ENCODE measurements at regions not wholly inside any gene's neighbourhood (a gene's known extent, or its start where the extent isn't known, plus 50 kb on each side); places are given as distances from the start of the nearest gene placed in this dataset.

DNA sequence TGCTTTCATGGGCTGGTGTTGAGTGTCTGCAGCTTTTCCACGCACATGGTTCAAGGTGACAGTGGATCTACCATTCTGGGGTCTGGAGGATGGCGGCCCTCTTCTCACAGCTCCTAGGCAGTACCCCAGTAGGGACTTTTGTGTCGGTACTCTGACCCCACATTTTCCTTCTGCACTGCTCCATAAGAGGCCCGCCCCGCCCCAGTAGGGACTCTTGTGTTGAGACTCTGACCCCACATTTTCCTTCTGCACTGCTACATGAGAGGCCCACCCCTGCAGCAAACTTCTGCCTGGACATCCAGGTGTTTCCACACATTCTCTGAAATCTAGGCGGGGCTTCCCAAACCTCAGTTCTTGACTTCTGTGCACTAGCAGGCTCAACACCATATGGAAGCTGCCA is 383.4 kb upstream of the MEIS2 start:
- Histone ChIP-seq H3K4me1 (ENCODE audit: control insufficient read depth in 1 of 2, insufficient read depth in 2 of 2, low read depth in 1 of 2, low read length in 1 of 2) (no peaks in the 10 kb centered on the region; a peak in 1 of 4 replicates), H3K27ac (ENCODE audit: low read depth in 2 of 2, low read length in 1 of 2) (no peak overlapping the region), H3K9ac (no peak overlapping the region), H3K36me3 (replicated peaks in 1 of 2; ENCODE audit: control insufficient read depth in 1 of 2, insufficient read depth in 2 of 2, low read length in 1 of 2) (no peaks in the 10 kb centered on the region), H3K27me3 (ENCODE audit: insufficient read depth) (no peaks in the 10 kb centered on the region), H3K4me3 (ENCODE audit: low read depth in 2 of 2, low read length in 1 of 2) (no peak overlapping the region), H3K79me2 (ENCODE audit: insufficient read depth) (no peaks in the 10 kb centered on the region), H3K9me2 (0 out of 2 replicates have a peak, but pooled peaks cover 3% of the 10 kb centered on the region), H4K20me1 (ENCODE audit: insufficient read depth) (no peaks in the 10 kb centered on the region), H2AFZ (ENCODE audit: low read depth) (no peak overlapping the region), H3F3A (replicated peaks; ENCODE audit: insufficient read depth) (no peaks in the 10 kb centered on the region), H3K9me3 (no peaks in the 10 kb centered on the region), H3K4me2 (no peak overlapping the region)
- CTCF ChIA-PET = no interaction called here
- WGBS (ENCODE audit: low lambda C conversion rate) = 37% methylated on average over 5 of the region's 6 CpGs
- POLR2A ChIA-PET = no interaction called here
- DNase-seq = no peak
- TF ChIP-seq, protein P1, sequence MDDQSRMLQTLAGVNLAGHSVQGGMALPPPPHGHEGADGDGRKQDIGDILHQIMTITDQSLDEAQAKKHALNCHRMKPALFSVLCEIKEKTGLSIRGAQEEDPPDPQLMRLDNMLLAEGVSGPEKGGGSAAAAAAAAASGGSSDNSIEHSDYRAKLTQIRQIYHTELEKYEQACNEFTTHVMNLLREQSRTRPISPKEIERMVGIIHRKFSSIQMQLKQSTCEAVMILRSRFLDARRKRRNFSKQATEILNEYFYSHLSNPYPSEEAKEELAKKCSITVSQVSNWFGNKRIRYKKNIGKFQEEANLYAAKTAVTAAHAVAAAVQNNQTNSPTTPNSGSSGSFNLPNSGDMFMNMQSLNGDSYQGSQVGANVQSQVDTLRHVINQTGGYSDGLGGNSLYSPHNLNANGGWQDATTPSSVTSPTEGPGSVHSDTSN (IDR thresholded peaks at IDR 0.05) = no peak
- TF ChIP-seq GABPA (IDR thresholded peaks at IDR 0.05; ENCODE audit: low read depth) = no peak
- no peak for TF ChIP-seq RFX5 (IDR thresholded peaks at IDR 0.05; ENCODE audit: low read length)
- no peak for TF ChIP-seq YY1 (IDR thresholded peaks at IDR 0.05; ENCODE audit: low read depth)
- TF ChIP-seq IRF3 (IDR thresholded peaks at IDR 0.05; ENCODE audit: low read depth, low read length) = no peak
- no peak for TF ChIP-seq TAF1 (IDR thresholded peaks at IDR 0.05; ENCODE audit: borderline replicate concordance, low read depth, low read length)
- no peak for TF ChIP-seq FOXJ3 (CRISPR knock-in tag; IDR thresholded peaks at IDR 0.05)
- no peak for TF ChIP-seq USF2 (IDR thresholded peaks at IDR 0.05; ENCODE audit: borderline replicate concordance, low read depth, low read length)
- no peak for TF ChIP-seq POLR2AphosphoS5 (IDR thresholded peaks at IDR 0.05; ENCODE audit: low read depth, low read length)
- TF ChIP-seq JUND (IDR thresholded peaks at IDR 0.05) = no peak
- TF ChIP-seq EP300 (IDR thresholded peaks at IDR 0.05; ENCODE audit: borderline replicate concordance in 1 of 2, low read depth in 1 of 2, low read length in 1 of 2) = no peak
- TF ChIP-seq MXI1 (IDR thresholded peaks at IDR 0.05; ENCODE audit: low read depth, low read length) = no peak
- TF ChIP-seq, protein P2, sequence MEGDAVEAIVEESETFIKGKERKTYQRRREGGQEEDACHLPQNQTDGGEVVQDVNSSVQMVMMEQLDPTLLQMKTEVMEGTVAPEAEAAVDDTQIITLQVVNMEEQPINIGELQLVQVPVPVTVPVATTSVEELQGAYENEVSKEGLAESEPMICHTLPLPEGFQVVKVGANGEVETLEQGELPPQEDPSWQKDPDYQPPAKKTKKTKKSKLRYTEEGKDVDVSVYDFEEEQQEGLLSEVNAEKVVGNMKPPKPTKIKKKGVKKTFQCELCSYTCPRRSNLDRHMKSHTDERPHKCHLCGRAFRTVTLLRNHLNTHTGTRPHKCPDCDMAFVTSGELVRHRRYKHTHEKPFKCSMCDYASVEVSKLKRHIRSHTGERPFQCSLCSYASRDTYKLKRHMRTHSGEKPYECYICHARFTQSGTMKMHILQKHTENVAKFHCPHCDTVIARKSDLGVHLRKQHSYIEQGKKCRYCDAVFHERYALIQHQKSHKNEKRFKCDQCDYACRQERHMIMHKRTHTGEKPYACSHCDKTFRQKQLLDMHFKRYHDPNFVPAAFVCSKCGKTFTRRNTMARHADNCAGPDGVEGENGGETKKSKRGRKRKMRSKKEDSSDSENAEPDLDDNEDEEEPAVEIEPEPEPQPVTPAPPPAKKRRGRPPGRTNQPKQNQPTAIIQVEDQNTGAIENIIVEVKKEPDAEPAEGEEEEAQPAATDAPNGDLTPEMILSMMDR (IDR thresholded peaks at IDR 0.05) = no peak
- no peak for TF ChIP-seq FOXM1 (IDR thresholded peaks at IDR 0.05; ENCODE audit: low read depth)
- no peak for TF ChIP-seq SMC3 (IDR thresholded peaks at IDR 0.05; ENCODE audit: low read depth, low read length)
- no peak for TF ChIP-seq EZH2phosphoT487 (IDR thresholded peaks at IDR 0.05; ENCODE audit: borderline replicate concordance, low read depth)
- TF ChIP-seq SIN3A (IDR thresholded peaks at IDR 0.05; ENCODE audit: borderline replicate concordance, low read depth, low read length) = no peak

Data from SK-N-SH (cell line).